IMR-90 (cell line): ENCODE measurements at regions not wholly inside any gene's neighbourhood (a gene's known extent, or its start where the extent isn't known, plus 50 kb on each side); places are given as distances from the start of the nearest gene placed in this dataset.

Source experiments
- ATAC-seq: fragments of 200-7000 bp; cut with Tn5 transposase; 2 replicates; pipeline ENCODE4 v1.9.1; 2020; ENCODE audit warnings: low read depth, mild to moderate bottlenecking, moderate library complexity
- BruUV-seq: library from RNA; stranded (reverse); fragments of 400-500 nt; replicated peaks from 2 replicates; lab custom pipeline; 2021; lab: Mats Ljungman, UMichigan
- CTCF ChIA-PET: fragments of 300-600 bp; formaldehyde crosslinking; extraction: SDS; loops from one replicate; lab custom pipeline; 2021; ENCODE audit warnings: antibody characterized with exemption; lab: Yijun Ruan, JAX
- POLR2A ChIA-PET: fragments of 300-600 bp; sonication (Branson Sonifier 250); formaldehyde crosslinking; loops from one replicate; lab custom pipeline; 2022; ENCODE audit warnings: antibody characterized with exemption; ENCODE audit not compliant: unreplicated experiment; lab: Charles Lee
- DNase-seq: peaks from one replicate; pipeline ENCODE4 v3.0.0; 2013
- H2AFZ ChIP-seq: replicated peaks from 2 replicates; pipeline ENCODE3; 2013; ENCODE audit warnings: low read length, mild to moderate bottlenecking; ENCODE audit not compliant: poor library complexity
- H2AK5ac ChIP-seq: 2 replicates; pipeline ENCODE4 v1.6.1; 2013; ENCODE audit warnings: low read depth, low read length, inconsistent platforms
- H2AK9ac ChIP-seq: replicated peaks from 2 replicates; pipeline ENCODE3; 2013; ENCODE audit warnings: mild to moderate bottlenecking, low read depth, low read length, moderate library complexity; ENCODE audit not compliant: poor library complexity
- H2BK120ac ChIP-seq: 2 replicates; pipeline ENCODE4 v1.6.1; 2013; ENCODE audit warnings: low read depth, low read length, inconsistent platforms
- H2BK15ac ChIP-seq: 3 replicates; pipeline ENCODE4 v1.6.1; 2013; ENCODE audit warnings: low read depth, low read length, inconsistent platforms
- H2BK20ac ChIP-seq: 2 replicates; pipeline ENCODE4 v1.6.1; 2013; ENCODE audit warnings: low read depth, mild to moderate bottlenecking, inconsistent platforms, low read length, moderate library complexity
- H2BK5ac ChIP-seq: 2 replicates; pipeline ENCODE4 v1.6.1; 2013; ENCODE audit warnings: mild to moderate bottlenecking, low read depth, low read length, inconsistent platforms; ENCODE audit not compliant: poor library complexity, severe bottlenecking
- H3K14ac ChIP-seq: replicated peaks from 2 replicates; pipeline ENCODE4 v1.6.1; 2013; ENCODE audit warnings: low read depth, low read length, inconsistent platforms
- H3K18ac ChIP-seq: 2 replicates; pipeline ENCODE4 v1.6.1; 2013; ENCODE audit warnings: low read depth, low read length, control low read depth
- H3K23ac ChIP-seq: 2 replicates; pipeline ENCODE4 v1.6.1; 2013; ENCODE audit warnings: low read depth, low read length, inconsistent platforms
- H3K27ac ChIP-seq: 2 replicates; pipeline ENCODE4 v1.5.1; 2013; ENCODE audit warnings: mild to moderate bottlenecking, control low read depth, low read length; ENCODE audit not compliant: insufficient read depth
- H3K27me3 ChIP-seq: 2 replicates; pipeline ENCODE4 v1.6.1; 2013; ENCODE audit warnings: low read length; ENCODE audit not compliant: control insufficient read depth, insufficient read depth
- H3K36me3 ChIP-seq: 2 replicates; pipeline ENCODE4 v1.6.1; 2013; ENCODE audit warnings: low read length, mixed read lengths; ENCODE audit not compliant: control insufficient read depth, insufficient read depth
- H3K4ac ChIP-seq: 2 replicates; pipeline ENCODE4 v1.6.1; 2013; ENCODE audit warnings: low read depth, low read length, inconsistent platforms
- H3K4me1 ChIP-seq: 2 replicates; pipeline ENCODE4 v1.6.1; 2013; ENCODE audit warnings: low read length, mixed read lengths; ENCODE audit not compliant: control insufficient read depth, insufficient read depth
- H3K4me2 ChIP-seq: 2 replicates; pipeline ENCODE4 v1.6.1; 2013; ENCODE audit warnings: low read depth, mild to moderate bottlenecking, control low read depth, low read length, moderate library complexity
- H3K4me3 ChIP-seq: 2 replicates; pipeline ENCODE4 v1.5.1; 2013; ENCODE audit warnings: low read depth, mild to moderate bottlenecking, control low read depth, low read length, moderate library complexity; ENCODE audit not compliant: insufficient read depth
- H3K56ac ChIP-seq: 2 replicates; pipeline ENCODE4 v1.6.1; 2013; ENCODE audit warnings: low read length, inconsistent platforms; ENCODE audit not compliant: insufficient read depth; ENCODE audit errors: extremely low read depth
- H3K79me1 ChIP-seq, 2 experiments: 2 replicates each; pipeline ENCODE4 v1.6.1; 2013; ENCODE audit warnings: low read length in 2 of 2, inconsistent platforms in 1 of 2, low read depth in 1 of 2
- H3K9ac ChIP-seq: 2 replicates; pipeline ENCODE4 v1.6.1; 2013; ENCODE audit warnings: low read depth, low read length, control low read depth
- H3K9me1 ChIP-seq: 2 replicates; pipeline ENCODE4 v1.6.1; 2013; ENCODE audit warnings: low read length, inconsistent platforms; ENCODE audit not compliant: insufficient read depth
- H3K9me3 ChIP-seq: 2 replicates; pipeline ENCODE4 v1.6.1; 2013; ENCODE audit warnings: low read length; ENCODE audit not compliant: control insufficient read depth, insufficient read depth
- H4K20me1 ChIP-seq: 2 replicates; pipeline ENCODE4 v1.6.1; 2013; ENCODE audit warnings: low read length, inconsistent platforms; ENCODE audit not compliant: insufficient read depth
- H4K5ac ChIP-seq: 2 replicates; pipeline ENCODE4 v1.6.1; 2013; ENCODE audit warnings: mild to moderate bottlenecking, low read depth, low read length, control low read depth
- H4K8ac ChIP-seq, 2 experiments: 2 replicates each; pipeline ENCODE4 v1.6.1; 2013; ENCODE audit warnings: low read depth in 2 of 2, low read length in 2 of 2, control low read depth in 1 of 2, inconsistent platforms in 1 of 2
- H4K91ac ChIP-seq: 2 replicates; pipeline ENCODE4 v1.6.1; 2013; ENCODE audit warnings: low read depth, low read length, inconsistent platforms; ENCODE audit not compliant: insufficient read depth
- BHLHE40 ChIP-seq: fragments of 150-350 bp; IDR thresholded peaks from 2 replicates; pipeline ENCODE4 v1.6.1; 2016; ENCODE audit warnings: mild to moderate bottlenecking, low read depth, low read length
- CEBPB ChIP-seq: IDR thresholded peaks from 2 replicates; pipeline ENCODE4 v1.6.1; 2012; ENCODE audit warnings: low read depth, low read length, improper control_type of control experiment
- FOS ChIP-seq: fragments of 150-350 bp; IDR thresholded peaks from 2 replicates; pipeline ENCODE4 v1.6.1; 2016; ENCODE audit warnings: low read depth, low read length
- MAFK ChIP-seq: IDR thresholded peaks from 2 replicates; pipeline ENCODE4 v1.6.1; 2012; ENCODE audit warnings: low read depth, low read length, improper control_type of control experiment
- MAZ ChIP-seq: IDR thresholded peaks from 2 replicates; pipeline ENCODE4 v1.6.1; 2012; ENCODE audit warnings: low read depth, mild to moderate bottlenecking, low read length, improper control_type of control experiment, moderate library complexity, borderline replicate concordance
- MXI1 ChIP-seq: IDR thresholded peaks from 2 replicates; pipeline ENCODE4 v1.6.1; 2012; ENCODE audit warnings: low read depth, mild to moderate bottlenecking, low read length, moderate library complexity, borderline replicate concordance
- NFE2L2 ChIP-seq: fragments of 150-350 bp; IDR thresholded peaks from 2 replicates; pipeline ENCODE4 v1.6.1; 2016; ENCODE audit warnings: low read depth, mild to moderate bottlenecking, low read length
- POLR2A ChIP-seq: IDR thresholded peaks from 2 replicates; pipeline ENCODE4 v1.6.1; 2012; ENCODE audit warnings: mild to moderate bottlenecking, low read depth, low read length
- RAD21 ChIP-seq: IDR thresholded peaks from 2 replicates; pipeline ENCODE4 v1.6.1; 2012; ENCODE audit warnings: low read length, improper control_type of control experiment
- RCOR1 ChIP-seq: IDR thresholded peaks from 2 replicates; pipeline ENCODE4 v1.6.1; 2012; ENCODE audit warnings: mild to moderate bottlenecking, low read length, improper control_type of control experiment; ENCODE audit not compliant: insufficient replicate concordance
- RFX5 ChIP-seq: IDR thresholded peaks from 2 replicates; pipeline ENCODE4 v1.8.0; 2012; ENCODE audit warnings: low read depth, mild to moderate bottlenecking, low read length, moderate library complexity
- SMC3 ChIP-seq: fragments of 150-350 bp; IDR thresholded peaks from 2 replicates; pipeline ENCODE4 v1.6.1; 2016; ENCODE audit warnings: low read depth, mild to moderate bottlenecking, antibody characterized with exemption, low read length, moderate library complexity
- WGBS, 2 experiments: methylation state at CpG; one replicate each; pipeline versions ENCODE4 v1.1.5 to v1.1.7; 2013; ENCODE audit warnings: missing lambda C conversion rate in 2 of 2; ENCODE audit not compliant: insufficient read length in 1 of 2; ENCODE audit errors: extremely low coverage in 2 of 2; 5-methylcytosine and 5-hydroxymethylcytosine counted together
- dilution Hi-C: fragments of 300-500 bp; cut with HindIII; formaldehyde crosslinking; loops from one replicate; pipeline ENCODE4 v1.14.3; 2018; ENCODE audit warnings: low sequenced_read_pairs; ENCODE audit not compliant: unreplicated experiment
- in situ Hi-C: fragments of 300-500 bp; cut with MboI; formaldehyde crosslinking; loops from 3 replicates; pipeline ENCODE4 v1.14.3; 2019; ENCODE audit warnings: low sequenced_read_pairs, inconsistent platforms, mixed read lengths
- intact Hi-C: fragments of 100-400 bp; cut with micrococcal nuclease; formaldehyde crosslinking; loops from 2 replicates; pipeline ENCODE4 v1.10.0; 2022
- TF ChIP-seq, protein P1 (sequence below): conservative IDR thresholded peaks from 2 replicates; pipeline ENCODE4 v1.5.1; 2012; ENCODE audit warnings: mild to moderate bottlenecking, low read depth, low read length, improper control_type of control experiment
- TF ChIP-seq, protein P2 (sequence below): fragments of 150-350 bp; IDR thresholded peaks from 2 replicates; pipeline ENCODE4 v1.6.1; 2017; ENCODE audit warnings: mild to moderate bottlenecking, antibody characterized with exemption, low read length, low read depth
- TF ChIP-seq, protein P3 (sequence below): fragments of 150-350 bp; IDR thresholded peaks from 2 replicates; pipeline ENCODE4 v1.6.1; 2016; ENCODE audit warnings: low read depth, mild to moderate bottlenecking, low read length, moderate library complexity, borderline replicate concordance

DNA sequence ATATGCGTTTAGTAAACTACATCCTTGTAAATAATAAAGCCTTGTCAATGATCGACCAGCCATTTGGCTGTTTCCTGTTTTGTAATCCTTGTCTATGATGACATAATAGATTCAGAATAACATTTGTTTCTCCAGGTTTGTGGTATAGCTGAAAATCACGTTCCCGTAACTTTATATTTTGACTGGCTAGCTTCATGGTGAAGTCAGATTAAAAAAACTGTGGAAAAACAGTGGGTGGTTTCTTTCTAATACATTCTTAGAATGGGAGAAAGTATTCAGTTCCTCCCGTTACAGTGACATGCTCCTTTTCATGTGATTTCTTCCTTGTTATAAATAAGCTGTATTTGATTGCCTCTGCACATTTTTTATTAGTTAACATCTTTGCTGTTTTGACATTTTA lies 366.9 kb downstream of the NYAP2 start:
- Histone ChIP-seq H3K4me2 (no peak overlapping the region), H2AK5ac (no peak overlapping the region), H3K27ac (no peak overlapping the region), H2BK5ac (no peak overlapping the region), H2AK9ac (no peak overlapping the region), H2BK15ac (no peak overlapping the region), H2BK20ac (no peak overlapping the region), H2BK120ac (no peak overlapping the region), H3K14ac (no peak overlapping the region), H3K9me1 (no peaks in the 10 kb centered on the region), H2AFZ (no peak overlapping the region), H3K4ac (no peak overlapping the region), H3K18ac (no peak overlapping the region), H3K23ac (no peak overlapping the region), H4K8ac (no peak overlapping the region), H3K9me3 (no peaks in the 10 kb centered on the region), H3K4me1 (no peaks in the 10 kb centered on the region), H3K36me3 (no peaks in the 10 kb centered on the region), H3K4me3 (no peak overlapping the region), H4K5ac (no peak overlapping the region), H3K27me3 (no peaks in the 10 kb centered on the region), H3K9ac (no peak overlapping the region), H4K20me1 (no peaks in the 10 kb centered on the region), H4K91ac (no peak overlapping the region), H3K79me1 (no peaks in the 10 kb centered on the region), H3K56ac (no peak overlapping the region)
- TF ChIP-seq CEBPB (no peak), BHLHE40 (no peak), SMC3 (no peak), MXI1 (no peak), RAD21 (no peak), RFX5 (no peak), FOS (no peak), RCOR1 (no peak), MAZ (no peak), POLR2A (no peak), MAFK (no peak), NFE2L2 (no peak)
- TF ChIP-seq, protein P1, sequence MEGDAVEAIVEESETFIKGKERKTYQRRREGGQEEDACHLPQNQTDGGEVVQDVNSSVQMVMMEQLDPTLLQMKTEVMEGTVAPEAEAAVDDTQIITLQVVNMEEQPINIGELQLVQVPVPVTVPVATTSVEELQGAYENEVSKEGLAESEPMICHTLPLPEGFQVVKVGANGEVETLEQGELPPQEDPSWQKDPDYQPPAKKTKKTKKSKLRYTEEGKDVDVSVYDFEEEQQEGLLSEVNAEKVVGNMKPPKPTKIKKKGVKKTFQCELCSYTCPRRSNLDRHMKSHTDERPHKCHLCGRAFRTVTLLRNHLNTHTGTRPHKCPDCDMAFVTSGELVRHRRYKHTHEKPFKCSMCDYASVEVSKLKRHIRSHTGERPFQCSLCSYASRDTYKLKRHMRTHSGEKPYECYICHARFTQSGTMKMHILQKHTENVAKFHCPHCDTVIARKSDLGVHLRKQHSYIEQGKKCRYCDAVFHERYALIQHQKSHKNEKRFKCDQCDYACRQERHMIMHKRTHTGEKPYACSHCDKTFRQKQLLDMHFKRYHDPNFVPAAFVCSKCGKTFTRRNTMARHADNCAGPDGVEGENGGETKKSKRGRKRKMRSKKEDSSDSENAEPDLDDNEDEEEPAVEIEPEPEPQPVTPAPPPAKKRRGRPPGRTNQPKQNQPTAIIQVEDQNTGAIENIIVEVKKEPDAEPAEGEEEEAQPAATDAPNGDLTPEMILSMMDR = no peak
- TF ChIP-seq, protein P2, sequence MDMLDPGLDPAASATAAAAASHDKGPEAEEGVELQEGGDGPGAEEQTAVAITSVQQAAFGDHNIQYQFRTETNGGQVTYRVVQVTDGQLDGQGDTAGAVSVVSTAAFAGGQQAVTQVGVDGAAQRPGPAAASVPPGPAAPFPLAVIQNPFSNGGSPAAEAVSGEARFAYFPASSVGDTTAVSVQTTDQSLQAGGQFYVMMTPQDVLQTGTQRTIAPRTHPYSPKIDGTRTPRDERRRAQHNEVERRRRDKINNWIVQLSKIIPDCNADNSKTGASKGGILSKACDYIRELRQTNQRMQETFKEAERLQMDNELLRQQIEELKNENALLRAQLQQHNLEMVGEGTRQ = no peak
- TF ChIP-seq, protein P3, sequence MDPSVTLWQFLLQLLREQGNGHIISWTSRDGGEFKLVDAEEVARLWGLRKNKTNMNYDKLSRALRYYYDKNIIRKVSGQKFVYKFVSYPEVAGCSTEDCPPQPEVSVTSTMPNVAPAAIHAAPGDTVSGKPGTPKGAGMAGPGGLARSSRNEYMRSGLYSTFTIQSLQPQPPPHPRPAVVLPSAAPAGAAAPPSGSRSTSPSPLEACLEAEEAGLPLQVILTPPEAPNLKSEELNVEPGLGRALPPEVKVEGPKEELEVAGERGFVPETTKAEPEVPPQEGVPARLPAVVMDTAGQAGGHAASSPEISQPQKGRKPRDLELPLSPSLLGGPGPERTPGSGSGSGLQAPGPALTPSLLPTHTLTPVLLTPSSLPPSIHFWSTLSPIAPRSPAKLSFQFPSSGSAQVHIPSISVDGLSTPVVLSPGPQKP = no peak
- DNase-seq (peak; percentile 6), ATAC-seq (no peak)
- in situ Hi-C loops (no loop called here), intact Hi-C loops (no loop called here), dilution Hi-C loops (no loop called here)
- CTCF ChIA-PET = interaction anchor here (0.6 kb wide), 1 partner anchor 290 kb away, joined by 3 read pairs; no protein-coding TSS in a partner anchor
- no TSS peak for BruUV-seq
- POLR2A ChIA-PET = no interaction called here
- no CpG with 5 or more reads among the region's 5 CpGs for WGBS, 2 experiments
